ENCODE measurements at regions not wholly inside any gene's neighbourhood (a gene's known extent, or its start where the extent isn't known, plus 50 kb on each side); places are given as distances from the start of the nearest gene placed in this dataset.
A peak's percentile ranks its signal among the peaks of the same experiment; 100 is the strongest.

DNA sequence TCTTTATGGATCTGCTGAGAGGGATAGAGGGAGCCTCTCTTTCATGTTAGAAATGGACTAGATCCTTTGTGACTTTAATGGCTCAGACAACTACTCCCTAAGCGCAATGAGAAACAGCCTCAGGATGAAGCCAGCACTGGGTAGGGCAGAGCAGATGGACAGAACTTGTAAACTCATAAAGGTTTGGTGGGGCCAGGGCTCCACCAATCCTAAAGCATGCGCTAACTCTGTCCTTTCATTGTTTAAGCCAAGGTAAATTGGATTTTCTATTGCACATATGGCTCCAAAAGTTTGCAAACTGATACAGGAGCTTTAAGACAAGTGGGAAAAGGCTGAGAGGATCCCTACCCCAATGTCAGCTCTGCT lies 178.1 kb upstream of the MEOX2 start:
- ATAC-seq (ENCODE audit: low read depth), result no peak; the same call in 1 of the 2 replicates
- in situ Hi-C loops (cut with MboI; ENCODE audit: low sequenced_read_pairs), result no loop called here
- Histone ChIP-seq H3K27me3 (ENCODE audit: control insufficient read depth, insufficient read depth, low read length) (no peaks in the 10 kb centered on the region), H3K4ac (ENCODE audit: low read depth, low read length) (no peak overlapping the region), H3K36me3 (ENCODE audit: control insufficient read depth, insufficient read depth, low read length) (no peaks in the 10 kb centered on the region), H3K4me2 (ENCODE audit: low read depth, low read length) (no peak overlapping the region), H2BK120ac (ENCODE audit: low read depth, low read length) (no peak overlapping the region), H4K5ac (ENCODE audit: low read depth, low read length) (no peak overlapping the region), H3K9me3 (ENCODE audit: control insufficient read depth, insufficient read depth, low read length) (no peaks in the 10 kb centered on the region), H3K9ac (ENCODE audit: low read depth, low read length) (no peak overlapping the region), H3K4me1 (ENCODE audit: control insufficient read depth, insufficient read depth, low read length) (peaks cover 3% of the 10 kb centered on the region; the same call in 1 of the 2 replicates), H3K79me1 (ENCODE audit: low read depth in 1 of 2, low read length in 2 of 2) (no peaks in the 10 kb centered on the region), H2AK5ac (ENCODE audit: low read depth, low read length) (no peak overlapping the region; the same call in 1 of the 2 replicates), H3K23ac (ENCODE audit: low read depth, low read length) (no peak overlapping the region), H3K56ac (ENCODE audit: extremely low read depth, insufficient read depth, low read length) (no peak overlapping the region), H2AFZ (replicated peaks; ENCODE audit: low read length, poor library complexity) (no peak overlapping the region), H3K14ac (replicated peaks; ENCODE audit: low read depth, low read length) (no peak overlapping the region), H3K4me3 (ENCODE audit: insufficient read depth, low read depth, low read length) (no peak overlapping the region), H2BK20ac (ENCODE audit: low read depth, low read length) (peak overlapping the region; percentile 25; the same call in 1 of the 2 replicates), H4K20me1 (ENCODE audit: insufficient read depth, low read length) (no peaks in the 10 kb centered on the region), H3K9me1 (ENCODE audit: insufficient read depth, low read length) (peaks cover 4% of the 10 kb centered on the region; the same call in 1 of the 2 replicates), H2AK9ac (replicated peaks; ENCODE audit: low read depth, low read length, poor library complexity) (no peak overlapping the region), H2BK15ac (ENCODE audit: low read depth, low read length) (no peak overlapping the region), H3K18ac (ENCODE audit: low read depth, low read length) (no peak overlapping the region), H4K91ac (ENCODE audit: insufficient read depth, low read depth, low read length) (no peak overlapping the region), H2BK5ac (ENCODE audit: low read depth, low read length, poor library complexity, severe bottlenecking) (no peak overlapping the region), H4K8ac (ENCODE audit: low read depth in 2 of 2, low read length in 2 of 2) (no peak overlapping the region), H3K27ac (ENCODE audit: insufficient read depth, low read length) (no peak overlapping the region)
- no CpG with 5 or more reads among the region's 2 CpGs for WGBS, 2 experiments (ENCODE audit: extremely low coverage in 2 of 2, insufficient read length in 1 of 2)
- intact Hi-C loops (cut with micrococcal nuclease), result no loop called here
- TF ChIP-seq POLR2A (IDR thresholded peaks at IDR 0.05; ENCODE audit: low read depth, low read length) (no peak), SMC3 (IDR thresholded peaks at IDR 0.05; ENCODE audit: low read depth, low read length) (no peak), MXI1 (IDR thresholded peaks at IDR 0.05; ENCODE audit: borderline replicate concordance, low read depth, low read length) (no peak), NFE2L2 (IDR thresholded peaks at IDR 0.05; ENCODE audit: low read depth, low read length) (no peak), MAZ (IDR thresholded peaks at IDR 0.05; ENCODE audit: borderline replicate concordance, low read depth, low read length) (no peak), RAD21 (IDR thresholded peaks at IDR 0.05; ENCODE audit: low read length) (no peak)
- TF ChIP-seq, protein P1, sequence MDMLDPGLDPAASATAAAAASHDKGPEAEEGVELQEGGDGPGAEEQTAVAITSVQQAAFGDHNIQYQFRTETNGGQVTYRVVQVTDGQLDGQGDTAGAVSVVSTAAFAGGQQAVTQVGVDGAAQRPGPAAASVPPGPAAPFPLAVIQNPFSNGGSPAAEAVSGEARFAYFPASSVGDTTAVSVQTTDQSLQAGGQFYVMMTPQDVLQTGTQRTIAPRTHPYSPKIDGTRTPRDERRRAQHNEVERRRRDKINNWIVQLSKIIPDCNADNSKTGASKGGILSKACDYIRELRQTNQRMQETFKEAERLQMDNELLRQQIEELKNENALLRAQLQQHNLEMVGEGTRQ (IDR thresholded peaks at IDR 0.05; ENCODE audit: low read depth, low read length), result no peak
- TF ChIP-seq, protein P2, sequence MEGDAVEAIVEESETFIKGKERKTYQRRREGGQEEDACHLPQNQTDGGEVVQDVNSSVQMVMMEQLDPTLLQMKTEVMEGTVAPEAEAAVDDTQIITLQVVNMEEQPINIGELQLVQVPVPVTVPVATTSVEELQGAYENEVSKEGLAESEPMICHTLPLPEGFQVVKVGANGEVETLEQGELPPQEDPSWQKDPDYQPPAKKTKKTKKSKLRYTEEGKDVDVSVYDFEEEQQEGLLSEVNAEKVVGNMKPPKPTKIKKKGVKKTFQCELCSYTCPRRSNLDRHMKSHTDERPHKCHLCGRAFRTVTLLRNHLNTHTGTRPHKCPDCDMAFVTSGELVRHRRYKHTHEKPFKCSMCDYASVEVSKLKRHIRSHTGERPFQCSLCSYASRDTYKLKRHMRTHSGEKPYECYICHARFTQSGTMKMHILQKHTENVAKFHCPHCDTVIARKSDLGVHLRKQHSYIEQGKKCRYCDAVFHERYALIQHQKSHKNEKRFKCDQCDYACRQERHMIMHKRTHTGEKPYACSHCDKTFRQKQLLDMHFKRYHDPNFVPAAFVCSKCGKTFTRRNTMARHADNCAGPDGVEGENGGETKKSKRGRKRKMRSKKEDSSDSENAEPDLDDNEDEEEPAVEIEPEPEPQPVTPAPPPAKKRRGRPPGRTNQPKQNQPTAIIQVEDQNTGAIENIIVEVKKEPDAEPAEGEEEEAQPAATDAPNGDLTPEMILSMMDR (conservative IDR thresholded peaks at IDR 0.05; ENCODE audit: low read depth, low read length), result no peak
- TF ChIP-seq, protein P3, sequence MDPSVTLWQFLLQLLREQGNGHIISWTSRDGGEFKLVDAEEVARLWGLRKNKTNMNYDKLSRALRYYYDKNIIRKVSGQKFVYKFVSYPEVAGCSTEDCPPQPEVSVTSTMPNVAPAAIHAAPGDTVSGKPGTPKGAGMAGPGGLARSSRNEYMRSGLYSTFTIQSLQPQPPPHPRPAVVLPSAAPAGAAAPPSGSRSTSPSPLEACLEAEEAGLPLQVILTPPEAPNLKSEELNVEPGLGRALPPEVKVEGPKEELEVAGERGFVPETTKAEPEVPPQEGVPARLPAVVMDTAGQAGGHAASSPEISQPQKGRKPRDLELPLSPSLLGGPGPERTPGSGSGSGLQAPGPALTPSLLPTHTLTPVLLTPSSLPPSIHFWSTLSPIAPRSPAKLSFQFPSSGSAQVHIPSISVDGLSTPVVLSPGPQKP (IDR thresholded peaks at IDR 0.05; ENCODE audit: borderline replicate concordance, low read depth, low read length), result no peak
- no TSS peak for BruUV-seq (replicated peaks)
- ChIA-PET POLR2A (ENCODE audit: unreplicated experiment) (no interaction called here), CTCF (no interaction called here)
- dilution Hi-C loops (cut with HindIII; ENCODE audit: low sequenced_read_pairs, unreplicated experiment), result no loop called here
- no peak for DNase-seq
